Neural progenitor cell (in vitro differentiated cells): ENCODE measurements at regions not wholly inside any gene's neighbourhood (a gene's known extent, or its start where the extent isn't known, plus 50 kb on each side); places are given as distances from the start of the nearest gene placed in this dataset.

Experiments
- DNase-seq: peaks from one replicate; pipeline ENCODE4 v3.0.0-alpha.2; 2016; ENCODE audit warnings: low spot score
- H2AFZ ChIP-seq: fragments of 200-600 bp; sonication (generic); replicated peaks from 2 replicates; pipeline ENCODE4 v1.6.1; 2016; ENCODE audit warnings: antibody characterized with exemption
- H3F3A ChIP-seq: fragments of 200-600 bp; sonication (generic); 2 replicates; pipeline ENCODE4 v1.6.1; 2016; ENCODE audit warnings: antibody characterized with exemption, low read depth
- H3K27ac ChIP-seq: fragments of 200-600 bp; sonication (generic); 2 replicates; pipeline ENCODE4 v1.5.1; 2016; ENCODE audit warnings: mild to moderate bottlenecking
- H3K27me3 ChIP-seq: fragments of 200-600 bp; sonication (generic); 2 replicates; pipeline ENCODE4 v1.6.1; 2016; ENCODE audit warnings: mild to moderate bottlenecking, moderate library complexity
- H3K36me3 ChIP-seq: fragments of 200-600 bp; sonication (generic); 2 replicates; pipeline ENCODE4 v1.5.1; 2016
- H3K4me1 ChIP-seq: fragments of 200-600 bp; sonication (generic); 2 replicates; pipeline ENCODE4 v1.6.1; 2016; ENCODE audit warnings: mixed run types
- H3K4me2 ChIP-seq: fragments of 200-600 bp; sonication (generic); 2 replicates; pipeline ENCODE4 v1.6.1; 2016
- H3K4me3 ChIP-seq: fragments of 200-600 bp; sonication (generic); 2 replicates; pipeline ENCODE4 v1.5.1; 2016
- H3K79me2 ChIP-seq: fragments of 200-600 bp; sonication (generic); 2 replicates; pipeline ENCODE4 v1.6.1; 2016; ENCODE audit warnings: low read depth
- H3K9ac ChIP-seq: fragments of 200-600 bp; sonication (generic); 2 replicates; pipeline ENCODE4 v1.6.1; 2016
- H3K9me3 ChIP-seq: fragments of 200-600 bp; sonication (generic); 2 replicates; pipeline ENCODE4 v1.5.1; 2016; ENCODE audit warnings: low read depth
- H4K20me1 ChIP-seq: fragments of 200-600 bp; sonication (generic); 2 replicates; pipeline ENCODE4 v1.6.1; 2016; ENCODE audit warnings: low read depth
- H3K27ac Mint-ChIP-seq: 3 replicates; pipeline ENCODE4 v1.8.0; 2021; ENCODE audit warnings: mixed read lengths
- H3K27me3 Mint-ChIP-seq: 2 replicates; pipeline ENCODE4 v1.8.0; 2022; ENCODE audit warnings: low read depth, mild to moderate bottlenecking, inconsistent platforms, moderate library complexity, mixed read lengths; ENCODE audit not compliant: insufficient read depth
- H3K36me3 Mint-ChIP-seq: 3 replicates; pipeline ENCODE4 v1.8.0; 2021; ENCODE audit warnings: mixed read lengths
- H3K4me1 Mint-ChIP-seq: 3 replicates; pipeline ENCODE4 v1.8.0; 2021; ENCODE audit warnings: mixed read lengths
- H3K4me3 Mint-ChIP-seq: 3 replicates; pipeline ENCODE4 v1.8.0; 2021; ENCODE audit warnings: mild to moderate bottlenecking, moderate library complexity, mixed read lengths
- H3K9me3 Mint-ChIP-seq: 3 replicates; pipeline ENCODE4 v1.8.0; 2020; ENCODE audit warnings: mixed read lengths
- CTCF ChIP-seq: fragments of 200-600 bp; sonication (generic); IDR thresholded peaks from 2 replicates; pipeline ENCODE4 v1.5.1; 2017; ENCODE audit warnings: antibody characterized with exemption, mild to moderate bottlenecking
- EZH2 ChIP-seq: fragments of 200-600 bp; sonication (generic); IDR thresholded peaks from 2 replicates; pipeline ENCODE4 v1.6.1; 2017; ENCODE audit warnings: antibody characterized with exemption, mild to moderate bottlenecking, moderate library complexity
- EZH2phosphoT487 ChIP-seq: fragments of 200-600 bp; sonication (generic); IDR thresholded peaks from 2 replicates; pipeline ENCODE4 v1.6.1; 2017; ENCODE audit warnings: antibody characterized with exemption

DNA sequence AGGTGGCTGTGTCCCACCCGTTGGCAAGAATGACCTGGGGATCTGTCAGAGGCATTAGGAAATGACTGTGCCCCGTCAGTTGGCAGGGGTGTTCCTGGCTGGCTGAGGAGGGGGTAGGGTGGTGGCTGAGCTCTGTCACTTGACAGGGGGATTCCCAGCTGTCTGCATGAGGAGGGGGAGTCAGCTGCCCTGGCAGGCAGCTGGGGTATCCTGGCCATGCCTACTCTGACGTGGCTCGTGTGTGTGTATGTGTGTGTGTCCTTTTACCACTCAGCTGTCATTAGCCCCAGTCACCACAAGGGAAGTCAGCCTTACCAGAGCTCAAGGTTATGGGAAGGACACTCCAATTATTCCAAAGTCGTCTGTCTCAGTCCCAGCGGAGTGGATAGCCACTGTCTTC lies 93.2 kb downstream of the EFNB1 start:
- Mint-ChIP-seq H3K27me3 (no peaks in the 10 kb centered on the region), H3K9me3 (peaks cover 7% of the 10 kb centered on the region), H3K27ac (no peak overlapping the region), H3K4me3 (no peak overlapping the region), H3K4me1 (peaks cover 10% of the 10 kb centered on the region), H3K36me3 (no peaks in the 10 kb centered on the region)
- H3K9ac ChIP-seq: no peak overlapping the region
- no peaks in the 10 kb centered on the region for H3K9me3 ChIP-seq
- no peak overlapping the region for H3K4me3 ChIP-seq
- H3K4me1 ChIP-seq: peaks cover 8% of the 10 kb centered on the region
- H4K20me1 ChIP-seq: peaks cover 9% of the 10 kb centered on the region
- H3K27ac ChIP-seq: no peak overlapping the region
- TF ChIP-seq CTCF: no peak
- no peak for TF ChIP-seq EZH2
- no peak for TF ChIP-seq EZH2phosphoT487
- H3F3A ChIP-seq: peaks cover 7% of the 10 kb centered on the region
- no peak overlapping the region for H3K4me2 ChIP-seq
- peaks cover 54% of the 10 kb centered on the region for H3K27me3 ChIP-seq
- H2AFZ ChIP-seq: no peak overlapping the region
- H3K79me2 ChIP-seq: no peaks in the 10 kb centered on the region
- H3K36me3 ChIP-seq: no peaks in the 10 kb centered on the region
- DNase-seq: no peak

GRCh38 chrX:68920561-68920960 lies 91.7 kb downstream of the EFNB1 start:
- H3K4me2 ChIP-seq: no peak overlapping the region
- H3K9ac ChIP-seq: no peak overlapping the region
- H3K9me3 ChIP-seq: no peaks in the 10 kb centered on the region
- H3K36me3 Mint-ChIP-seq: no peaks in the 10 kb centered on the region
- no peaks in the 10 kb centered on the region for H3K36me3 ChIP-seq
- H3K9me3 Mint-ChIP-seq: peaks cover 4% of the 10 kb centered on the region
- no peak for DNase-seq
- peaks cover 15% of the 10 kb centered on the region for H3K4me1 Mint-ChIP-seq
- H3K4me3 ChIP-seq: no peak overlapping the region
- H3K4me3 Mint-ChIP-seq: no peak overlapping the region
- no peak overlapping the region for H3K27ac Mint-ChIP-seq
- peaks cover 69% of the 10 kb centered on the region for H3K27me3 ChIP-seq
- no peak overlapping the region for H3K27ac ChIP-seq
- peaks cover 18% of the 10 kb centered on the region for H4K20me1 ChIP-seq
- H2AFZ ChIP-seq: no peak overlapping the region
- TF ChIP-seq EZH2 (no peak), CTCF (no peak), EZH2phosphoT487 (no peak)
- peaks cover 7% of the 10 kb centered on the region for H3K27me3 Mint-ChIP-seq
- no peaks in the 10 kb centered on the region for H3K79me2 ChIP-seq
- peaks cover 8% of the 10 kb centered on the region for H3K4me1 ChIP-seq
- peaks cover 7% of the 10 kb centered on the region for H3F3A ChIP-seq

DNA sequence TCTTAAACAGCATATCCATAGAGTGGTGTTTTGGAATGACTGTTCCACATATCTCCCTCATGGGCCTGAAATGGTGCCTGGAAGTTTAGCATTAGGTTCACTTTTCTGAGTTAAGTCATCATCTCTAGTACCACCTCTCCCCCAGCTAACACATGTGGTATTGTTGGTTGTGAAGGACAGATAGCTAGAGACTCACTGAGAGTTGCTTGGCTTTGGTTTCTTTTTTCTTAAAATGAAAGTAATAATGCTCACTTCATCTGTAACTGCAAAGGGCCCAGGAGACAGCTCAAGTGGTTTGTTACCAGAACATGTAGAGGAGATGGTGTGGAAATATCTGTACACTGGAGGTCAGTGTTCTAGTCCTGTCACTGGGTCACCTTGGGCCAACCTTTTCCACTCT lies 90.9 kb downstream of the EFNB1 start:
- Histone ChIP-seq H2AFZ (no peak overlapping the region), H3K79me2 (no peaks in the 10 kb centered on the region), H3K9ac (no peak overlapping the region), H4K20me1 (peaks cover 18% of the 10 kb centered on the region), H3K27ac (no peak overlapping the region), H3K9me3 (no peaks in the 10 kb centered on the region), H3F3A (peaks cover 7% of the 10 kb centered on the region), H3K4me1 (peaks cover 9% of the 10 kb centered on the region), H3K36me3 (no peaks in the 10 kb centered on the region), H3K4me2 (no peak overlapping the region), H3K27me3 (peaks cover 75% of the 10 kb centered on the region), H3K4me3 (no peak overlapping the region)
- no peak overlapping the region for H3K27ac Mint-ChIP-seq
- H3K36me3 Mint-ChIP-seq: no peaks in the 10 kb centered on the region
- TF ChIP-seq CTCF (no peak), EZH2 (no peak), EZH2phosphoT487 (no peak)
- H3K27me3 Mint-ChIP-seq: peaks cover 7% of the 10 kb centered on the region
- H3K4me1 Mint-ChIP-seq: peaks cover 21% of the 10 kb centered on the region
- peaks cover 2% of the 10 kb centered on the region for H3K9me3 Mint-ChIP-seq
- no peak overlapping the region for H3K4me3 Mint-ChIP-seq
- DNase-seq: no peak

DNA sequence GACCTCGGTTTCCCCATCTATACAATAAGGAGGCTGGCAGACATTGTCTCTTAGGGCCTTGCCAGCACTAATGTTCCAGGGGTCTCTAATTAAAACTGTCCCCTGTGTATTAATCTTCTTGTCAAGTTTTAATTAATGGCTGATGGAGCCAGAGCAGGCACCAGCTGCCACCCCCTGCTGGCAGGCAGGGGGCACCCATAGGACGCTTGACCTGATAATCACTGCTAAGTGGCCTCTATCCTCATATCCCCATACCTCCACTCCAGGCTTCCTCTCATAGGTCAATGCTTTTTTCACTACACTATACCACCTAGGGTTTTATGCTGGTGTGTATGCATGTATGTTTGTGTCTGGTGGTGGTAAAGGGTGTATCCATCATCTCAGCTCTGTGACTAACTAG lies 89.4 kb downstream of the EFNB1 start:
- H3K36me3 Mint-ChIP-seq: no peaks in the 10 kb centered on the region
- no peak overlapping the region for H2AFZ ChIP-seq
- H3K4me3 ChIP-seq: no peak overlapping the region
- H3K27ac ChIP-seq: no peak overlapping the region
- H3K9me3 Mint-ChIP-seq: peaks cover 6% of the 10 kb centered on the region
- peaks cover 33% of the 10 kb centered on the region for H3K4me1 Mint-ChIP-seq
- H3K36me3 ChIP-seq: no peaks in the 10 kb centered on the region
- H3K9ac ChIP-seq: no peak overlapping the region
- peaks cover 18% of the 10 kb centered on the region for H4K20me1 ChIP-seq
- H3K4me3 Mint-ChIP-seq: no peak overlapping the region
- no peak for TF ChIP-seq EZH2
- TF ChIP-seq EZH2phosphoT487: no peak
- TF ChIP-seq CTCF: no peak
- no peaks in the 10 kb centered on the region for H3K79me2 ChIP-seq
- no peak overlapping the region for H3K4me2 ChIP-seq
- no peak for DNase-seq
- H3F3A ChIP-seq: peaks cover 7% of the 10 kb centered on the region
- H3K27ac Mint-ChIP-seq: peak overlapping the region; percentile 13
- H3K4me1 ChIP-seq: peaks cover 16% of the 10 kb centered on the region
- peaks cover 68% of the 10 kb centered on the region for H3K27me3 ChIP-seq
- no peaks in the 10 kb centered on the region for H3K9me3 ChIP-seq
- peaks cover 7% of the 10 kb centered on the region for H3K27me3 Mint-ChIP-seq
